ENCODE measurements at regions not wholly inside any gene's neighbourhood (a gene's known extent, or its start where the extent isn't known, plus 50 kb on each side); places are given as distances from the start of the nearest gene placed in this dataset.

DNA sequence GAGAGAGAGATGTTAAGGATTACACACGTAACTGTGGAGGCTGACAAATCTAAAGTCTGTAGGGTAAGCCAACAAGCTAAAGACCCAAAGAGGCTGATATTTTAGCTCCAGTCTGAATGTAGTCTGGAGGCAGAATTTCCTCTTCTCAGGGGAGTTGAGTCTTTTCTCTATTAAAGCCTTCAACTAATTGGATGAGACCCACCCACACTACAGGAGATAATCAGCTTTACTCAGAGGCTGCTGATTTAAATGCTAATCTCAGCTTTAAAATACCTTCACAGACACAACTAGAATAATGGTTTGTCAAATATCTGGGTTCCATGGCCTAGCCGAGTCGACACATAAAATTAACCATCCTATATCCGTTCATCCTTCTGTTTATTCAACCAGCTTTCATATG is 204.3 kb upstream of the PSMD7 start:
- no peaks in the 10 kb centered on the region for H4K20me1 ChIP-seq (ENCODE audit: insufficient read depth)
- no peaks in the 10 kb centered on the region for H3K9me2 ChIP-seq
- H3K4me3 ChIP-seq (ENCODE audit: low read depth in 2 of 2, low read length in 1 of 2), result no peak overlapping the region
- H2AFZ ChIP-seq (ENCODE audit: low read depth), result no peak overlapping the region
- 28% methylated on average over 4 of the region's 4 CpGs for WGBS (ENCODE audit: low lambda C conversion rate)
- TF ChIP-seq TAF1 (IDR thresholded peaks at IDR 0.05; ENCODE audit: borderline replicate concordance, low read depth, low read length) (no peak), EZH2phosphoT487 (IDR thresholded peaks at IDR 0.05; ENCODE audit: borderline replicate concordance, low read depth) (no peak), RCOR1 (IDR thresholded peaks at IDR 0.05; ENCODE audit: low read length) (no peak), RFX5 (IDR thresholded peaks at IDR 0.05; ENCODE audit: low read length) (no peak), RAD21 (IDR thresholded peaks at IDR 0.05; ENCODE audit: low read length) (no peak), USF2 (IDR thresholded peaks at IDR 0.05; ENCODE audit: borderline replicate concordance, low read depth, low read length) (no peak), TEAD4 (IDR thresholded peaks at IDR 0.05; ENCODE audit: borderline replicate concordance, insufficient read depth) (no peak)
- TF ChIP-seq, protein P1, sequence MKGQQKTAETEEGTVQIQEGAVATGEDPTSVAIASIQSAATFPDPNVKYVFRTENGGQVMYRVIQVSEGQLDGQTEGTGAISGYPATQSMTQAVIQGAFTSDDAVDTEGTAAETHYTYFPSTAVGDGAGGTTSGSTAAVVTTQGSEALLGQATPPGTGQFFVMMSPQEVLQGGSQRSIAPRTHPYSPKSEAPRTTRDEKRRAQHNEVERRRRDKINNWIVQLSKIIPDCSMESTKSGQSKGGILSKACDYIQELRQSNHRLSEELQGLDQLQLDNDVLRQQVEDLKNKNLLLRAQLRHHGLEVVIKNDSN (IDR thresholded peaks at IDR 0.05; ENCODE audit: borderline replicate concordance, low read depth), result no peak
- TF ChIP-seq, protein P2, sequence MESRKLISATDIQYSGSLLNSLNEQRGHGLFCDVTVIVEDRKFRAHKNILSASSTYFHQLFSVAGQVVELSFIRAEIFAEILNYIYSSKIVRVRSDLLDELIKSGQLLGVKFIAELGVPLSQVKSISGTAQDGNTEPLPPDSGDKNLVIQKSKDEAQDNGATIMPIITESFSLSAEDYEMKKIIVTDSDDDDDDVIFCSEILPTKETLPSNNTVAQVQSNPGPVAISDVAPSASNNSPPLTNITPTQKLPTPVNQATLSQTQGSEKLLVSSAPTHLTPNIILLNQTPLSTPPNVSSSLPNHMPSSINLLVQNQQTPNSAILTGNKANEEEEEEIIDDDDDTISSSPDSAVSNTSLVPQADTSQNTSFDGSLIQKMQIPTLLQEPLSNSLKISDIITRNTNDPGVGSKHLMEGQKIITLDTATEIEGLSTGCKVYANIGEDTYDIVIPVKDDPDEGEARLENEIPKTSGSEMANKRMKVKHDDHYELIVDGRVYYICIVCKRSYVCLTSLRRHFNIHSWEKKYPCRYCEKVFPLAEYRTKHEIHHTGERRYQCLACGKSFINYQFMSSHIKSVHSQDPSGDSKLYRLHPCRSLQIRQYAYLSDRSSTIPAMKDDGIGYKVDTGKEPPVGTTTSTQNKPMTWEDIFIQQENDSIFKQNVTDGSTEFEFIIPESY (IDR thresholded peaks at IDR 0.05; ENCODE audit: borderline replicate concordance, low read depth), result no peak
- TF ChIP-seq, protein P3, sequence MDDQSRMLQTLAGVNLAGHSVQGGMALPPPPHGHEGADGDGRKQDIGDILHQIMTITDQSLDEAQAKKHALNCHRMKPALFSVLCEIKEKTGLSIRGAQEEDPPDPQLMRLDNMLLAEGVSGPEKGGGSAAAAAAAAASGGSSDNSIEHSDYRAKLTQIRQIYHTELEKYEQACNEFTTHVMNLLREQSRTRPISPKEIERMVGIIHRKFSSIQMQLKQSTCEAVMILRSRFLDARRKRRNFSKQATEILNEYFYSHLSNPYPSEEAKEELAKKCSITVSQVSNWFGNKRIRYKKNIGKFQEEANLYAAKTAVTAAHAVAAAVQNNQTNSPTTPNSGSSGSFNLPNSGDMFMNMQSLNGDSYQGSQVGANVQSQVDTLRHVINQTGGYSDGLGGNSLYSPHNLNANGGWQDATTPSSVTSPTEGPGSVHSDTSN (IDR thresholded peaks at IDR 0.05), result no peak
- no peak overlapping the region for H3K27ac ChIP-seq (ENCODE audit: low read depth in 2 of 2, low read length in 1 of 2)
- no peak for DNase-seq
- no peaks in the 10 kb centered on the region for H3K36me3 ChIP-seq (replicated peaks in 1 of 2; ENCODE audit: control insufficient read depth in 1 of 2, insufficient read depth in 2 of 2, low read length in 1 of 2)
- H3F3A ChIP-seq (replicated peaks; ENCODE audit: insufficient read depth), result no peaks in the 10 kb centered on the region
- H3K9me3 ChIP-seq, result no peaks in the 10 kb centered on the region
- no peaks in the 10 kb centered on the region for H3K79me2 ChIP-seq (ENCODE audit: insufficient read depth)
- ChIA-PET POLR2A (no interaction called here), CTCF (interaction anchor here (1.0 kb wide), 1 partner anchor 16 kb away, joined by 3 read pairs; no protein-coding TSS in a partner anchor)
- no peak overlapping the region for H3K4me2 ChIP-seq
- H3K9ac ChIP-seq, result no peak overlapping the region
- H3K27me3 ChIP-seq (ENCODE audit: insufficient read depth), result no peaks in the 10 kb centered on the region
- no peaks in the 10 kb centered on the region; a peak in 1 of 4 replicates for H3K4me1 ChIP-seq (ENCODE audit: control insufficient read depth in 1 of 2, insufficient read depth in 2 of 2, low read depth in 1 of 2, low read length in 1 of 2)

- Histone ChIP-seq H3F3A (replicated peaks; ENCODE audit: insufficient read depth) (no peaks in the 10 kb centered on the region), H3K9ac (no peak overlapping the region), H4K20me1 (ENCODE audit: insufficient read depth) (no peaks in the 10 kb centered on the region), H3K9me3 (no peaks in the 10 kb centered on the region), H3K27me3 (ENCODE audit: insufficient read depth) (no peaks in the 10 kb centered on the region), H3K9me2 (no peaks in the 10 kb centered on the region), H3K27ac (ENCODE audit: low read depth in 2 of 2, low read length in 1 of 2) (no peak overlapping the region), H3K36me3 (replicated peaks in 1 of 2; ENCODE audit: control insufficient read depth in 1 of 2, insufficient read depth in 2 of 2, low read length in 1 of 2) (no peaks in the 10 kb centered on the region), H3K4me3 (ENCODE audit: low read depth in 2 of 2, low read length in 1 of 2) (no peak overlapping the region), H2AFZ (ENCODE audit: low read depth) (no peak overlapping the region), H3K4me1 (ENCODE audit: control insufficient read depth in 1 of 2, insufficient read depth in 2 of 2, low read depth in 1 of 2, low read length in 1 of 2) (no peaks in the 10 kb centered on the region), H3K79me2 (ENCODE audit: insufficient read depth) (no peaks in the 10 kb centered on the region), H3K4me2 (no peak overlapping the region)
- no peak for DNase-seq
- no peak for TF ChIP-seq POLR2AphosphoS5 (IDR thresholded peaks at IDR 0.05; ENCODE audit: low read depth, low read length)
- no peak for TF ChIP-seq RAD21 (IDR thresholded peaks at IDR 0.05; ENCODE audit: low read length)
- TF ChIP-seq RFX5 (IDR thresholded peaks at IDR 0.05; ENCODE audit: low read length), result no peak
- no peak for TF ChIP-seq RCOR1 (IDR thresholded peaks at IDR 0.05; ENCODE audit: low read length)
- ChIA-PET CTCF (no interaction called here), POLR2A (no interaction called here)
- WGBS (ENCODE audit: low lambda C conversion rate), result 22% methylated on average over 4 of the region's 4 CpGs
Observed at GRCh38 chr16:74090871-74091270, 205.7 kb upstream of the PSMD7 start.

All from SK-N-SH (cell line).